ENCODE measurements at regions not wholly inside any gene's neighbourhood (a gene's known extent, or its start where the extent isn't known, plus 50 kb on each side); places are given as distances from the start of the nearest gene placed in this dataset.

DNA sequence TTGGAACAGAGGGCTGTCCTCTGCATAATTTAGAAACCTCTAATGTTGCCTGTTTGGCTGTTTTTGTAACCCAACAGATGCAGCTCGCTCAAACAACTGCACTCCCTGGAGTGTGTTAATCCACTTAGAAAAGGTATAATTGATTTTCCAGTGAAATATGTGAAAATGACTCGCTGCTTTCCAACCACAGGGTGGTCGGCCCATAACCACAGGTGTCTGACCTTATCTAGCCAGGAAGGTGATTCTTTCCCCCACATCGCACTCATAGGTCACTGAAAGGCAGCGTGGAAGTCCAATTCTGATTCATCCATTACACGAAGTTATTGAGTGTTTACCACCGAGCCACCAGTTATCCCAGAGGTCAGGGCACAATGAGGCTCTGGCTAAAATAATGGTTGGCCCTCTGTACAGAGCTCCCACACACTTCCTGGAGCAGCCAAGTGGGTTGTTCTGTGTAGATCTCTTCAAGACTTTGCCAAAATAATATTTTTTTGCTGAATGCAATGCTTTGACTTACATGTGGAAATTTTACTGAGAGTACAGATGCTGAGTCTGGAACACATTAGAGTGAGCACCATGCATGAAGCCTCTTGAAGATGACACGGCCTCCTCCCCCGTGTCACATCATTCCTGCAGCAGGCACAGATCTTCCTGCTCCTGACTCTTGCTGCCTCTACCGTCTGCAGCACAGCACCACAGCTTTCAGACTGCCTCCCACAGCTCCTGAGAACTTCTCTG is 396.2 kb downstream of the ZNF516 start:
- TF ChIP-seq, protein P1, sequence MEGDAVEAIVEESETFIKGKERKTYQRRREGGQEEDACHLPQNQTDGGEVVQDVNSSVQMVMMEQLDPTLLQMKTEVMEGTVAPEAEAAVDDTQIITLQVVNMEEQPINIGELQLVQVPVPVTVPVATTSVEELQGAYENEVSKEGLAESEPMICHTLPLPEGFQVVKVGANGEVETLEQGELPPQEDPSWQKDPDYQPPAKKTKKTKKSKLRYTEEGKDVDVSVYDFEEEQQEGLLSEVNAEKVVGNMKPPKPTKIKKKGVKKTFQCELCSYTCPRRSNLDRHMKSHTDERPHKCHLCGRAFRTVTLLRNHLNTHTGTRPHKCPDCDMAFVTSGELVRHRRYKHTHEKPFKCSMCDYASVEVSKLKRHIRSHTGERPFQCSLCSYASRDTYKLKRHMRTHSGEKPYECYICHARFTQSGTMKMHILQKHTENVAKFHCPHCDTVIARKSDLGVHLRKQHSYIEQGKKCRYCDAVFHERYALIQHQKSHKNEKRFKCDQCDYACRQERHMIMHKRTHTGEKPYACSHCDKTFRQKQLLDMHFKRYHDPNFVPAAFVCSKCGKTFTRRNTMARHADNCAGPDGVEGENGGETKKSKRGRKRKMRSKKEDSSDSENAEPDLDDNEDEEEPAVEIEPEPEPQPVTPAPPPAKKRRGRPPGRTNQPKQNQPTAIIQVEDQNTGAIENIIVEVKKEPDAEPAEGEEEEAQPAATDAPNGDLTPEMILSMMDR (IDR thresholded peaks at IDR 0.05; ENCODE audit: borderline replicate concordance, extremely low read depth, insufficient read depth), result no peak
- DNase-seq (peak in 2 of 5 donors; percentile 21 to 62), FAIRE-seq (no peak)
- Histone ChIP-seq H3K4me1 (ENCODE audit: control insufficient read depth in 2 of 3, insufficient read depth in 2 of 3, low read depth in 1 of 3, low read length in 3 of 3) (no peaks in the 10 kb centered on the region), H3K27me3 (ENCODE audit: control insufficient read depth, insufficient read depth, low read length) (no peaks in the 10 kb centered on the region), H3K27ac (ENCODE audit: low read depth in 2 of 2, low read length in 2 of 2) (no peak overlapping the region), H3K36me3 (ENCODE audit: control insufficient read depth in 2 of 3, insufficient read depth in 3 of 3, low read length in 3 of 3) (no peaks in the 10 kb centered on the region), H3K4me3 (ENCODE audit: low read length in 3 of 3) (no peak overlapping the region), H3K9me3 (ENCODE audit: control insufficient read depth in 2 of 3, insufficient read depth in 1 of 3, low read length in 3 of 3) (peaks cover 0 to 4% (median 0%) of the 10 kb centered on the region in 3 donors), H3K9ac (ENCODE audit: low read length in 3 of 3) (no peak overlapping the region)
- intact Hi-C loops (cut with DNase I), result no loop called here

DNA sequence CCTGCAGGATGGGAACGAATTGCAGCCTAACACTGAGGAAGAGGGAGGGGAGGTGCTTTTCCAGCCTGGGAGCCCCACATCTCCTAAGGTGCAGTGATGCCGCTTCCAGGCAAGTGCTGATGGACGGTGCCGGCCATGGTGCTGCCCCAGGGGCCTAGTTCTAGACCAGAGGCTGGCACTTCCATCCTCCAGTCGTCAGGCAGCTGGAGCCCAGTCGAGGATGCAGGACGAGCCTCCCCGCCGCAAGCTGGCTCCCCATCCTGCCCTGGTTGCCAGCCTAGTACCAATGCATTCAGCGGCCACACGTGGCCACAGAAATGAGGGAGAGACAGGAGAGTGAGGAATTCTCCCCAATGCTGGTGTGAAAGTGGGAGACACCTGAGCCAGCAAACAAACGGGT is 413.5 kb downstream of the ZNF516 start:
- no peak for FAIRE-seq
- DNase-seq, result no peak

DNA sequence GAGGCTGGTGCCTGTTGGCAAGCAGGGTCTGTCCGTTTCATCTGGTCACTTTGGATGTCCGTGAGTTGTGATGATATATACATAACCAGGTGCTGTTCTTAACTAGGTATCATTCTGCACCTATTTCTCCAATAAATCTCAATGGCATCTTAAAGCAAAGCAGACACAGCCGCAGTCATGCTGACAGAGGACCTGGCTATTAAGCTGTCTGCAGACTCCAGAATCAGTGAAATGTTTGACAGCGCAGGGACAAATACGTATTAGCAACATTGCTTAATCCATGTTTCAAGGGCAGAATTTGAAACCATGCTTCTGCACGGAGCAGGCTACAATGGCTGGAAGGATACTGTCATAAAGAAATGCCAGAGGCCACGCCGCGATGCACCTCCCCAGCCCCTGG is 414.6 kb downstream of the ZNF516 start:
- FAIRE-seq, result no peak
- Histone ChIP-seq H3K27me3 (ENCODE audit: control insufficient read depth, insufficient read depth, low read length) (no peaks in the 10 kb centered on the region), H3K27ac (ENCODE audit: low read depth in 2 of 2, low read length in 2 of 2) (no peak overlapping the region), H3K4me1 (ENCODE audit: control insufficient read depth in 2 of 3, insufficient read depth in 2 of 3, low read depth in 1 of 3, low read length in 3 of 3) (no peaks in the 10 kb centered on the region), H3K4me3 (ENCODE audit: low read length in 3 of 3) (no peak overlapping the region), H3K36me3 (ENCODE audit: control insufficient read depth in 2 of 3, insufficient read depth in 3 of 3, low read length in 3 of 3) (no peaks in the 10 kb centered on the region), H3K9me3 (ENCODE audit: control insufficient read depth in 2 of 3, insufficient read depth in 1 of 3, low read length in 3 of 3) (no peaks in the 10 kb centered on the region), H3K9ac (ENCODE audit: low read length in 3 of 3) (no peak overlapping the region)
- no peak for DNase-seq
- intact Hi-C loops (cut with DNase I), result no loop called here
- TF ChIP-seq, protein P1 (IDR thresholded peaks at IDR 0.05; ENCODE audit: borderline replicate concordance, extremely low read depth, insufficient read depth), result no peak

More for the DNA sequence above, 413.5 kb downstream of the ZNF516 start:
- H3K27me3 ChIP-seq (ENCODE audit: control insufficient read depth, insufficient read depth, low read length), result no peaks in the 10 kb centered on the region
- TF ChIP-seq, protein P1 (IDR thresholded peaks at IDR 0.05; ENCODE audit: borderline replicate concordance, extremely low read depth, insufficient read depth), result no peak
- H3K36me3 ChIP-seq (ENCODE audit: control insufficient read depth in 2 of 3, insufficient read depth in 3 of 3, low read length in 3 of 3), result no peaks in the 10 kb centered on the region
- no peak overlapping the region for H3K27ac ChIP-seq (ENCODE audit: low read depth in 2 of 2, low read length in 2 of 2)
- H3K4me1 ChIP-seq (ENCODE audit: control insufficient read depth in 2 of 3, insufficient read depth in 2 of 3, low read depth in 1 of 3, low read length in 3 of 3), result no peaks in the 10 kb centered on the region
- no peak overlapping the region for H3K9ac ChIP-seq (ENCODE audit: low read length in 3 of 3)
- intact Hi-C loops (cut with DNase I), result no loop called here
- peaks cover 0 to 6% (median 0%) of the 10 kb centered on the region in 3 donors for H3K9me3 ChIP-seq (ENCODE audit: control insufficient read depth in 2 of 3, insufficient read depth in 1 of 3, low read length in 3 of 3)
- H3K4me3 ChIP-seq (ENCODE audit: low read length in 3 of 3), result no peak overlapping the region

Data from kidney (tissue), 13 donors.